ENCODE measurements at regions not wholly inside any gene's neighbourhood (a gene's known extent, or its start where the extent isn't known, plus 50 kb on each side); places are given as distances from the start of the nearest gene placed in this dataset.

DNA sequence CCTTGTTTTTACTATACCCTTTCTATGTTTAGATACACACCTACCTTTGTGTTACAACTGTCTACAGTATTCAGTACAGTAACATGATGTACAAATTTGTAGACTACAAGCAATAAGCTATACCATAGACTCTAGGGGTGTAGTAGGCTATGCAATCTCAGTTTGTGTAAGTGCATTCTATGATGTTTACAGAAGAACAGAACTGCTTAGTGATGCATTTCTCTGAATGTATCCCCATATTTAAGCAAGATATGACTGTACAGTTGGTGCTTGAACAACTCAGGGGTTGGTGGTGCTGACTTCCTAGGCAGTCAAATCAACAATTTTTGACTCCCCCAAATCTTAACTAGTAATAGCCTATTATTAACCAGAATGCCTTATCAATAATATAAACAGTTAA, 467.1 kb upstream of the TGFBR2 start:
- POLR2A ChIA-PET = interaction anchor here (0.6 kb wide), 1 partner anchor 14 kb away, joined by 3 read pairs; no protein-coding TSS in a partner anchor
- CTCF ChIA-PET = no interaction called here
- H3K27ac Mint-ChIP-seq = no peak overlapping the region
- no peak overlapping the region for H3K4me3 Mint-ChIP-seq
- no peaks in the 10 kb centered on the region for H3K27me3 Mint-ChIP-seq (ENCODE audit: low read depth)
- TF ChIP-seq, protein P1, sequence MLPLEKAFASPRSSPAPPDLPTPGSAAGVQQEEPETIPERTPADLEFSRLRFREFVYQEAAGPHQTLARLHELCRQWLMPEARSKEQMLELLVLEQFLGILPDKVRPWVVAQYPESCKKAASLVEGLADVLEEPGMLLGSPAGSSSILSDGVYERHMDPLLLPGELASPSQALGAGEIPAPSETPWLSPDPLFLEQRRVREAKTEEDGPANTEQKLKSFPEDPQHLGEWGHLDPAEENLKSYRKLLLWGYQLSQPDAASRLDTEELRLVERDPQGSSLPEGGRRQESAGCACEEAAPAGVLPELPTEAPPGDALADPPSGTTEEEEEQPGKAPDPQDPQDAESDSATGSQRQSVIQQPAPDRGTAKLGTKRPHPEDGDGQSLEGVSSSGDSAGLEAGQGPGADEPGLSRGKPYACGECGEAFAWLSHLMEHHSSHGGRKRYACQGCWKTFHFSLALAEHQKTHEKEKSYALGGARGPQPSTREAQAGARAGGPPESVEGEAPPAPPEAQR (CRISPR knock-in tag; IDR thresholded peaks at IDR 0.05) = no peak
- TF ChIP-seq GRHL2 (CRISPR knock-in tag; IDR thresholded peaks at IDR 0.05; ENCODE audit: insufficient replicate concordance, severe bottlenecking) (no peak), RORB (CRISPR knock-in tag; IDR thresholded peaks at IDR 0.05) (no peak)
- TF ChIP-seq, protein P2, sequence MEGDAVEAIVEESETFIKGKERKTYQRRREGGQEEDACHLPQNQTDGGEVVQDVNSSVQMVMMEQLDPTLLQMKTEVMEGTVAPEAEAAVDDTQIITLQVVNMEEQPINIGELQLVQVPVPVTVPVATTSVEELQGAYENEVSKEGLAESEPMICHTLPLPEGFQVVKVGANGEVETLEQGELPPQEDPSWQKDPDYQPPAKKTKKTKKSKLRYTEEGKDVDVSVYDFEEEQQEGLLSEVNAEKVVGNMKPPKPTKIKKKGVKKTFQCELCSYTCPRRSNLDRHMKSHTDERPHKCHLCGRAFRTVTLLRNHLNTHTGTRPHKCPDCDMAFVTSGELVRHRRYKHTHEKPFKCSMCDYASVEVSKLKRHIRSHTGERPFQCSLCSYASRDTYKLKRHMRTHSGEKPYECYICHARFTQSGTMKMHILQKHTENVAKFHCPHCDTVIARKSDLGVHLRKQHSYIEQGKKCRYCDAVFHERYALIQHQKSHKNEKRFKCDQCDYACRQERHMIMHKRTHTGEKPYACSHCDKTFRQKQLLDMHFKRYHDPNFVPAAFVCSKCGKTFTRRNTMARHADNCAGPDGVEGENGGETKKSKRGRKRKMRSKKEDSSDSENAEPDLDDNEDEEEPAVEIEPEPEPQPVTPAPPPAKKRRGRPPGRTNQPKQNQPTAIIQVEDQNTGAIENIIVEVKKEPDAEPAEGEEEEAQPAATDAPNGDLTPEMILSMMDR (IDR thresholded peaks at IDR 0.05) = no peak
- TF ChIP-seq, protein P3, sequence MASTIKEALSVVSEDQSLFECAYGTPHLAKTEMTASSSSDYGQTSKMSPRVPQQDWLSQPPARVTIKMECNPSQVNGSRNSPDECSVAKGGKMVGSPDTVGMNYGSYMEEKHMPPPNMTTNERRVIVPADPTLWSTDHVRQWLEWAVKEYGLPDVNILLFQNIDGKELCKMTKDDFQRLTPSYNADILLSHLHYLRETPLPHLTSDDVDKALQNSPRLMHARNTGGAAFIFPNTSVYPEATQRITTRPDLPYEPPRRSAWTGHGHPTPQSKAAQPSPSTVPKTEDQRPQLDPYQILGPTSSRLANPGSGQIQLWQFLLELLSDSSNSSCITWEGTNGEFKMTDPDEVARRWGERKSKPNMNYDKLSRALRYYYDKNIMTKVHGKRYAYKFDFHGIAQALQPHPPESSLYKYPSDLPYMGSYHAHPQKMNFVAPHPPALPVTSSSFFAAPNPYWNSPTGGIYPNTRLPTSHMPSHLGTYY (CRISPR knock-in tag; IDR thresholded peaks at IDR 0.05) = no peak
- no peaks in the 10 kb centered on the region for H3K4me1 Mint-ChIP-seq
- ATAC-seq (no peak), DNase-seq (ENCODE audit: low spot score) (no peak)
- H3K9me3 Mint-ChIP-seq = no peaks in the 10 kb centered on the region
- H3K36me3 Mint-ChIP-seq = no peaks in the 10 kb centered on the region

DNA sequence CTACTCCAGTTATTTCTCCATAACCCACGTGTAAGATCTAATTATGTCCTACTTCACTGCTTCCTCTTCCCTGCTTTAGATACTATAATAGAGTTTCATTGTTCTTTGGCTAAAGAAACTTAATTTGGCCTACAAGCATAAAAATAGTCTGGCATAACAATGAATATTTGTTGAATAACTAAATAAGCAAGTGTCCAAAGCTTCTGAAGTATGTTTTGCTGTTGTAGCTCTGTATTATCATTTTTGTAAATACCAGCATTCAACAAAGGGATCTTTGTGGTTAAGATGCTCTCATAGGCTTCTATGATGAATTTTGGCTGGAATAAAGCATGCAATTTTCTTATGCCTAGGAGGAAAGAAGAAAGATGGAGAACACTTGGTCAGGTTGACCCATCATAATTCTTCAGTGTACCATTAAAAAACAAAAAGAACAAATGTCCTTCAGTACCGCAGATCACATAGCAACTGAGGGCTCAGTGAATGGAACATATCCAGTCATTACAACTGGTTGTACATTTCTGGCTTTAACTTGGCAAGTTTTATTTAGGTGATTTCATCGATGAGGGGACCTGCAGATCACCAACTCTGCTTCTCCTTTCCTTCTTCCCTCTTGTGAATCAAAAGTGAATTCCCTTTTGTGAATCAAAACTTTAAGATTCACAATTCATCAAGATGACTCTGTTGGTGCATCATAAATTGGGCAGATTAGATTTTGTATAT, 465.9 kb upstream of the TGFBR2 start:
- H3K9me3 Mint-ChIP-seq = no peaks in the 10 kb centered on the region
- CTCF ChIA-PET = no interaction called here
- no peaks in the 10 kb centered on the region for H3K4me1 Mint-ChIP-seq
- no peak overlapping the region for H3K27ac Mint-ChIP-seq
- POLR2A ChIA-PET = no interaction called here
- no peaks in the 10 kb centered on the region for H3K36me3 Mint-ChIP-seq
- H3K4me3 Mint-ChIP-seq = no peak overlapping the region
- TF ChIP-seq ZNF219 (CRISPR knock-in tag; IDR thresholded peaks at IDR 0.05; ENCODE audit: borderline replicate concordance) = no peak
- no peak for TF ChIP-seq ZNF232 (CRISPR knock-in tag; IDR thresholded peaks at IDR 0.05)
- TF ChIP-seq, protein P4, sequence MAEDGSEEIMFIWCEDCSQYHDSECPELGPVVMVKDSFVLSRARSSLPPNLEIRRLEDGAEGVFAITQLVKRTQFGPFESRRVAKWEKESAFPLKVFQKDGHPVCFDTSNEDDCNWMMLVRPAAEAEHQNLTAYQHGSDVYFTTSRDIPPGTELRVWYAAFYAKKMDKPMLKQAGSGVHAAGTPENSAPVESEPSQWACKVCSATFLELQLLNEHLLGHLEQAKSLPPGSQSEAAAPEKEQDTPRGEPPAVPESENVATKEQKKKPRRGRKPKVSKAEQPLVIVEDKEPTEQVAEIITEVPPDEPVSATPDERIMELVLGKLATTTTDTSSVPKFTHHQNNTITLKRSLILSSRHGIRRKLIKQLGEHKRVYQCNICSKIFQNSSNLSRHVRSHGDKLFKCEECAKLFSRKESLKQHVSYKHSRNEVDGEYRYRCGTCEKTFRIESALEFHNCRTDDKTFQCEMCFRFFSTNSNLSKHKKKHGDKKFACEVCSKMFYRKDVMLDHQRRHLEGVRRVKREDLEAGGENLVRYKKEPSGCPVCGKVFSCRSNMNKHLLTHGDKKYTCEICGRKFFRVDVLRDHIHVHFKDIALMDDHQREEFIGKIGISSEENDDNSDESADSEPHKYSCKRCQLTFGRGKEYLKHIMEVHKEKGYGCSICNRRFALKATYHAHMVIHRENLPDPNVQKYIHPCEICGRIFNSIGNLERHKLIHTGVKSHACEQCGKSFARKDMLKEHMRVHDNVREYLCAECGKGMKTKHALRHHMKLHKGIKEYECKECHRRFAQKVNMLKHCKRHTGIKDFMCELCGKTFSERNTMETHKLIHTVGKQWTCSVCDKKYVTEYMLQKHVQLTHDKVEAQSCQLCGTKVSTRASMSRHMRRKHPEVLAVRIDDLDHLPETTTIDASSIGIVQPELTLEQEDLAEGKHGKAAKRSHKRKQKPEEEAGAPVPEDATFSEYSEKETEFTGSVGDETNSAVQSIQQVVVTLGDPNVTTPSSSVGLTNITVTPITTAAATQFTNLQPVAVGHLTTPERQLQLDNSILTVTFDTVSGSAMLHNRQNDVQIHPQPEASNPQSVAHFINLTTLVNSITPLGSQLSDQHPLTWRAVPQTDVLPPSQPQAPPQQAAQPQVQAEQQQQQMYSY (CRISPR knock-in tag; IDR thresholded peaks at IDR 0.05) = no peak
- no peak for TF ChIP-seq ZNF396 (CRISPR knock-in tag; IDR thresholded peaks at IDR 0.05; ENCODE audit: borderline replicate concordance)
- TF ChIP-seq FOXJ3 (CRISPR knock-in tag; IDR thresholded peaks at IDR 0.05; ENCODE audit: borderline replicate concordance) = no peak
- TF ChIP-seq, protein P5, sequence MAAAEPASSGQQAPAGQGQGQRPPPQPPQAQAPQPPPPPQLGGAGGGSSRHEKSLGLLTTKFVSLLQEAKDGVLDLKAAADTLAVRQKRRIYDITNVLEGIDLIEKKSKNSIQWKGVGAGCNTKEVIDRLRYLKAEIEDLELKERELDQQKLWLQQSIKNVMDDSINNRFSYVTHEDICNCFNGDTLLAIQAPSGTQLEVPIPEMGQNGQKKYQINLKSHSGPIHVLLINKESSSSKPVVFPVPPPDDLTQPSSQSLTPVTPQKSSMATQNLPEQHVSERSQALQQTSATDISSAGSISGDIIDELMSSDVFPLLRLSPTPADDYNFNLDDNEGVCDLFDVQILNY (CRISPR knock-in tag; IDR thresholded peaks at IDR 0.05) = no peak
- TF ChIP-seq, protein P6, sequence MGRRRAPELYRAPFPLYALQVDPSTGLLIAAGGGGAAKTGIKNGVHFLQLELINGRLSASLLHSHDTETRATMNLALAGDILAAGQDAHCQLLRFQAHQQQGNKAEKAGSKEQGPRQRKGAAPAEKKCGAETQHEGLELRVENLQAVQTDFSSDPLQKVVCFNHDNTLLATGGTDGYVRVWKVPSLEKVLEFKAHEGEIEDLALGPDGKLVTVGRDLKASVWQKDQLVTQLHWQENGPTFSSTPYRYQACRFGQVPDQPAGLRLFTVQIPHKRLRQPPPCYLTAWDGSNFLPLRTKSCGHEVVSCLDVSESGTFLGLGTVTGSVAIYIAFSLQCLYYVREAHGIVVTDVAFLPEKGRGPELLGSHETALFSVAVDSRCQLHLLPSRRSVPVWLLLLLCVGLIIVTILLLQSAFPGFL (CRISPR knock-in tag; IDR thresholded peaks at IDR 0.05; ENCODE audit: borderline replicate concordance) = no peak
- no peak for DNase-seq (ENCODE audit: low spot score)
- ATAC-seq = no peak
- no peaks in the 10 kb centered on the region for H3K27me3 Mint-ChIP-seq (ENCODE audit: low read depth)
